Esophagus squamous epithelium (tissue), 5 donors: ENCODE measurements at regions not wholly inside any gene's neighbourhood (a gene's known extent, or its start where the extent isn't known, plus 50 kb on each side); places are given as distances from the start of the nearest gene placed in this dataset.

Experiments
- DNase-seq: peaks from one replicate; lab custom pipeline; 2025; lab: John Stamatoyannopoulos, UW
- H3K27ac ChIP-seq, 4 donors: fragments of 200-600 bp; sonication (generic); one replicate each; pipeline ENCODE4 v1.5.1; 2016 to 2019; ENCODE audit warnings: mild to moderate bottlenecking in 1 of 4
- H3K27me3 ChIP-seq, 4 donors: fragments of 200-600 bp; sonication (generic); 1 replicate in 3 of 4; 2 replicates in 1 of 4; pipeline versions ENCODE4 v1.5.1 to v1.6.0; 2017 to 2021; ENCODE audit warnings: antibody characterized with exemption in 1 of 4
- H3K36me3 ChIP-seq, 3 donors: fragments of 200-600 bp; sonication (generic); one replicate each; pipeline ENCODE4 v1.5.1; 2016 to 2019
- H3K4me1 ChIP-seq, 3 donors: fragments of 200-600 bp; sonication (generic); one replicate each; pipeline ENCODE4 v1.5.1; 2017 to 2019
- H3K4me3 ChIP-seq, 4 donors: fragments of 200-600 bp; sonication (generic); 1 replicate in 3 of 4; 2 replicates in 1 of 4; pipeline ENCODE4 v1.5.1; 2016 to 2019; ENCODE audit warnings: mild to moderate bottlenecking in 2 of 4, moderate library complexity in 1 of 4
- H3K9me3 ChIP-seq, 3 donors: fragments of 200-600 bp; sonication (generic); one replicate each; pipeline ENCODE4 v1.5.1; 2016 to 2019
- CTCF ChIP-seq, 6 experiments: fragments of 450-650 bp in 4 of 6; fragments of 200-600 bp in 2 of 6; sonication (generic) in 2 of 6; IDR thresholded peaks; one replicate each; pipeline ENCODE4 v1.5.1; 2016 to 2019; ENCODE audit warnings: antibody characterized with exemption in 6 of 6, mild to moderate bottlenecking in 4 of 6, moderate library complexity in 4 of 6
- POLR2A ChIP-seq, 4 donors: fragments of 450-650 bp; IDR thresholded peaks; one replicate each; pipeline ENCODE4 v1.6.1; 2017; ENCODE audit warnings: antibody characterized with exemption in 4 of 4, mild to moderate bottlenecking in 4 of 4, moderate library complexity in 3 of 4
- WGBS, 2 donors: methylation state at CpG; one replicate each; pipeline ENCODE4 v1.1.5; 2018; 5-methylcytosine and 5-hydroxymethylcytosine counted together
- intact Hi-C: fragments of 100-400 bp; cut with DNase I; formaldehyde crosslinking; loops from one replicate; pipeline ENCODE4 v1.15.0; 2022
- donor health status: DM: yes; HTN: yes; CAD: no.

- intact Hi-C loops: no loop called here
- DNase-seq: no peak
- Histone ChIP-seq H3K9me3 (no peaks in the 10 kb centered on the region), H3K36me3 (no peaks in the 10 kb centered on the region), H3K27me3 (no peaks in the 10 kb centered on the region), H3K27ac (no peak overlapping the region), H3K4me3 (no peak overlapping the region), H3K4me1 (no peaks in the 10 kb centered on the region)
- no peak for TF ChIP-seq POLR2A (IDR thresholded peaks at IDR 0.05)
- TF ChIP-seq CTCF (IDR thresholded peaks at IDR 0.05): no peak
- 85% methylated on average over 3 of the region's 3 CpGs for WGBS, 2 donors
These were observed 158.1 kb upstream of the SLC39A10 start for GRCh38 chr2:195498839-195499490.

- Histone ChIP-seq H3K4me3 (no peak overlapping the region), H3K9me3 (no peaks in the 10 kb centered on the region), H3K4me1 (no peaks in the 10 kb centered on the region), H3K27me3 (no peaks in the 10 kb centered on the region), H3K27ac (no peak overlapping the region), H3K36me3 (no peaks in the 10 kb centered on the region)
- DNase-seq: no peak
- intact Hi-C loops: no loop called here
- TF ChIP-seq POLR2A (IDR thresholded peaks at IDR 0.05) (no peak), CTCF (IDR thresholded peaks at IDR 0.05) (peak in 4 of 6 experiments; percentile 16 to 41 (median 38))
These were observed 158.8 kb upstream of the SLC39A10 start for GRCh38 chr2:195498176-195498575.

- TF ChIP-seq CTCF (IDR thresholded peaks at IDR 0.05): no peak
- TF ChIP-seq POLR2A (IDR thresholded peaks at IDR 0.05): no peak
- H3K27ac ChIP-seq: no peak overlapping the region
- DNase-seq: no peak
- no peaks in the 10 kb centered on the region for H3K27me3 ChIP-seq
- no peaks in the 10 kb centered on the region for H3K9me3 ChIP-seq
- no peaks in the 10 kb centered on the region for H3K36me3 ChIP-seq
- 80 to 89% methylated on average over 2 of the region's 2 CpGs for WGBS, 2 donors
- no peaks in the 10 kb centered on the region for H3K4me1 ChIP-seq
- intact Hi-C loops: no loop called here
- no peak overlapping the region for H3K4me3 ChIP-seq
These were observed 160.0 kb upstream of the SLC39A10 start for GRCh38 chr2:195496991-195497390.

- Histone ChIP-seq H3K4me1 (no peaks in the 10 kb centered on the region), H3K36me3 (no peaks in the 10 kb centered on the region), H3K27ac (no peak overlapping the region), H3K27me3 (no peaks in the 10 kb centered on the region), H3K4me3 (no peak overlapping the region), H3K9me3 (no peaks in the 10 kb centered on the region)
- intact Hi-C loops: no loop called here
- DNase-seq: no peak
- TF ChIP-seq POLR2A (IDR thresholded peaks at IDR 0.05) (no peak), CTCF (IDR thresholded peaks at IDR 0.05) (no peak)
These were observed 161.1 kb upstream of the SLC39A10 start for GRCh38 chr2:195495966-195496365.

- Histone ChIP-seq H3K27me3 (no peaks in the 10 kb centered on the region), H3K4me3 (no peak overlapping the region), H3K27ac (no peak overlapping the region), H3K9me3 (no peaks in the 10 kb centered on the region), H3K4me1 (no peaks in the 10 kb centered on the region), H3K36me3 (no peaks in the 10 kb centered on the region)
- TF ChIP-seq CTCF (IDR thresholded peaks at IDR 0.05) (no peak), POLR2A (IDR thresholded peaks at IDR 0.05) (no peak)
- WGBS, 2 donors: 71 to 89% methylated on average over 2 of the region's 2 CpGs
- DNase-seq: no peak
- intact Hi-C loops: no loop called here
These were observed 161.7 kb upstream of the SLC39A10 start for GRCh38 chr2:195495351-195495750.
